HCT116 (cell line): ENCODE measurements at regions not wholly inside any gene's neighbourhood (a gene's known extent, or its start where the extent isn't known, plus 50 kb on each side); places are given as distances from the start of the nearest gene placed in this dataset.

Experiments used
- ATAC-seq: fragments of 200-7000 bp; cut with Tn5 transposase; 2 replicates; pipeline ENCODE4 v1.9.1; 2020; ENCODE audit warnings: mild to moderate bottlenecking, moderate library complexity
- BruUV-seq: library from RNA; stranded (reverse); fragments of 400-500 nt; replicated peaks from 2 replicates; lab custom pipeline; 2021; lab: Mats Ljungman, UMichigan
- CTCF ChIA-PET: fragments of 300-600 bp; sonication (Branson Sonifier 250); formaldehyde crosslinking; loops from one replicate; lab custom pipeline; 2021; ENCODE audit warnings: antibody characterized with exemption; lab: Charles Lee
- POLR2A ChIA-PET: fragments of 300-600, 350-600 bp; sonication (Branson Sonifier 250); formaldehyde crosslinking; loops from one replicate; lab custom pipeline; 2021; ENCODE audit warnings: antibody characterized with exemption; lab: Charles Lee
- RAD21 ChIA-PET, 2 experiments: fragments of 300-600 bp; sonication (Branson Sonifier 250); formaldehyde crosslinking; loops; one replicate each; lab custom pipeline; 2023; ENCODE audit warnings: low total read pairs in 2 of 2; ENCODE audit not compliant: uncharacterized antibody in 2 of 2, unreplicated experiment in 2 of 2, low non-redundant PET in 1 of 2; lab: Charles Lee
- DNase-seq: peaks from one replicate; pipeline ENCODE4 v3.0.0-alpha.2; 2010; ENCODE audit warnings: low read depth, low spot score
- H2AFZ ChIP-seq: fragments of 200-600 bp; shearing (Covaris generic), sonication (generic); 2 replicates; pipeline ENCODE4 v1.6.1; 2017; ENCODE audit warnings: low read depth, mixed run types, mixed read lengths, antibody characterized with exemption, low read length; ENCODE audit not compliant: poor library complexity, severe bottlenecking
- H3K27ac ChIP-seq: 2 replicates; pipeline ENCODE4 v1.5.1; 2012; ENCODE audit warnings: low read depth, low read length
- H3K27me3 ChIP-seq: fragments of 200-600 bp; sonication (generic); 2 replicates; pipeline ENCODE4 v1.6.1; 2016; ENCODE audit warnings: mixed run types, low read length, mixed read lengths; ENCODE audit not compliant: insufficient read depth
- H3K36me3 ChIP-seq, 2 experiments: fragments of 200-500 bp in 1 of 2; fragments of 200-600 bp in 1 of 2; sonication (Bioruptor generic) in 1 of 2; sonication (generic) in 1 of 2; 2 replicates each; pipeline versions ENCODE4 v1.5.1 to v1.6.1; 2014 to 2016; ENCODE audit warnings: low read length in 2 of 2, inconsistent platforms in 1 of 2, mixed read lengths in 1 of 2, mixed run types in 1 of 2; ENCODE audit not compliant: insufficient read depth in 2 of 2, control insufficient read depth in 1 of 2
- H3K4me1 ChIP-seq, 2 experiments: fragments of 200-600 bp in 1 of 2; sonication (generic) in 1 of 2; 2 replicates each; pipeline versions ENCODE4 v1.5.1 to v1.6.1; 2012 to 2017; ENCODE audit warnings: low read length in 2 of 2, inconsistent platforms in 1 of 2, mild to moderate bottlenecking in 1 of 2, mixed read lengths in 1 of 2, mixed run types in 1 of 2, moderate library complexity in 1 of 2; ENCODE audit not compliant: insufficient read depth in 2 of 2, control insufficient read depth in 1 of 2
- H3K4me2 ChIP-seq: fragments of 200-600 bp; sonication (generic); 2 replicates; pipeline ENCODE4 v1.6.1; 2017; ENCODE audit warnings: mixed run types, low read length, mixed read lengths
- H3K4me3 ChIP-seq, 2 experiments: fragments of 200-600 bp in 1 of 2; sonication (generic) in 1 of 2; replicated peaks in 1 of 2; 2 replicates each; pipeline ENCODE4 v1.5.1; 2011 to 2016; ENCODE audit warnings: low read length in 2 of 2, control low read depth in 1 of 2, low read depth in 1 of 2, mild to moderate bottlenecking in 1 of 2, mixed read lengths in 1 of 2, mixed run types in 1 of 2
- H3K79me2 ChIP-seq: fragments of 200-600 bp; sonication (generic); 2 replicates; pipeline ENCODE4 v1.6.1; 2017; ENCODE audit warnings: mild to moderate bottlenecking, mixed run types, low read length, moderate library complexity, mixed read lengths; ENCODE audit not compliant: insufficient read depth
- H3K9ac ChIP-seq: fragments of 200-600 bp; sonication (generic); 2 replicates; pipeline ENCODE4 v1.6.1; 2016; ENCODE audit warnings: low read length, mixed read lengths
- H3K9me2 ChIP-seq: fragments of 200-600 bp; sonication (generic), shearing (Covaris generic); 2 replicates; pipeline ENCODE4 v1.6.1; 2017; ENCODE audit warnings: mixed run types, mild to moderate bottlenecking, moderate library complexity; ENCODE audit not compliant: insufficient read depth
- H3K9me3 ChIP-seq, 2 experiments: fragments of 200-500 bp in 1 of 2; fragments of 200-600 bp in 1 of 2; sonication (Bioruptor generic) in 1 of 2; sonication (generic) in 1 of 2; 2 replicates each; pipeline ENCODE4 v1.6.1; 2014 to 2017; ENCODE audit warnings: low read length in 2 of 2, mixed read lengths in 2 of 2, inconsistent platforms in 1 of 2, low read depth in 1 of 2, mild to moderate bottlenecking in 1 of 2, mixed run types in 1 of 2, moderate library complexity in 1 of 2; ENCODE audit not compliant: control insufficient read depth in 1 of 2, insufficient read depth in 1 of 2
- H4K20me1 ChIP-seq: fragments of 200-600 bp; sonication (generic), shearing (Covaris generic); 2 replicates; pipeline ENCODE4 v1.6.1; 2017; ENCODE audit warnings: mixed run types, mild to moderate bottlenecking, moderate library complexity; ENCODE audit not compliant: insufficient read depth
- CTCF ChIP-seq, 3 experiments: fragments of 200-600 bp in 1 of 3; sonication (generic) in 1 of 3; IDR thresholded peaks in 2 of 3; conservative IDR thresholded peaks in 1 of 3; 2 replicates each; pipeline ENCODE4 v1.5.1; 2012 to 2017; ENCODE audit warnings: low read depth in 2 of 3, low read length in 2 of 3, antibody characterized with exemption in 1 of 3, borderline replicate concordance in 1 of 3, control low read depth in 1 of 3, mild to moderate bottlenecking in 1 of 3, mixed read lengths in 1 of 3, mixed run types in 1 of 3, moderate library complexity in 1 of 3; ENCODE audit not compliant: insufficient read depth in 1 of 3
- EGR1 ChIP-seq: IDR thresholded peaks from 2 replicates; pipeline ENCODE4 v1.6.1; 2012; ENCODE audit warnings: low read depth
- ELF1 ChIP-seq: IDR thresholded peaks from 2 replicates; pipeline ENCODE4 v1.6.1; 2012; ENCODE audit warnings: low read depth, borderline replicate concordance
- EZH2 ChIP-seq: fragments of 200-600 bp; sonication (generic); IDR thresholded peaks from 2 replicates; pipeline ENCODE4 v1.6.1; 2017; ENCODE audit warnings: antibody characterized with exemption, mixed run types
- EZH2phosphoT487 ChIP-seq: fragments of 200-600 bp; IDR thresholded peaks from 2 replicates; pipeline ENCODE4 v1.6.1; 2018; ENCODE audit warnings: antibody characterized with exemption, borderline replicate concordance
- FOSL1 ChIP-seq: IDR thresholded peaks from 2 replicates; pipeline ENCODE4 v1.6.1; 2012; ENCODE audit warnings: low read depth
- POLR2A ChIP-seq: IDR thresholded peaks from 2 replicates; pipeline ENCODE4 v1.7.0; 2011; ENCODE audit warnings: borderline replicate concordance; ENCODE audit not compliant: insufficient read depth, insufficient read length; ENCODE audit errors: extremely low read depth
- POLR2AphosphoS5 ChIP-seq: IDR thresholded peaks from 2 replicates; pipeline ENCODE4 v1.6.1; 2011; ENCODE audit warnings: mild to moderate bottlenecking, low read depth, low read length, moderate library complexity
- REST ChIP-seq: IDR thresholded peaks from 2 replicates; pipeline ENCODE4 v1.6.1; 2012; ENCODE audit warnings: low read depth
- SP1 ChIP-seq: IDR thresholded peaks from 2 replicates; pipeline ENCODE4 v1.6.1; 2012; ENCODE audit warnings: low read depth
- SRF ChIP-seq: IDR thresholded peaks from 2 replicates; pipeline ENCODE4 v1.6.1; 2012; ENCODE audit warnings: low read depth
- YY1 ChIP-seq: IDR thresholded peaks from 2 replicates; pipeline ENCODE4 v1.6.1; 2011; ENCODE audit warnings: low read length, low read depth, moderate library complexity, mild to moderate bottlenecking; ENCODE audit not compliant: insufficient replicate concordance; ENCODE audit errors: extremely low read depth
- intact Hi-C: fragments of 100-400 bp; cut with micrococcal nuclease; formaldehyde crosslinking; loops from 2 replicates; pipeline ENCODE4 v1.10.0; 2022
- TF ChIP-seq, protein P1 (sequence below): IDR thresholded peaks from 2 replicates; pipeline ENCODE4 v1.6.1; 2011; ENCODE audit warnings: mild to moderate bottlenecking, low read length, moderate library complexity; ENCODE audit not compliant: insufficient replicate concordance; ENCODE audit errors: extremely low read depth

DNA sequence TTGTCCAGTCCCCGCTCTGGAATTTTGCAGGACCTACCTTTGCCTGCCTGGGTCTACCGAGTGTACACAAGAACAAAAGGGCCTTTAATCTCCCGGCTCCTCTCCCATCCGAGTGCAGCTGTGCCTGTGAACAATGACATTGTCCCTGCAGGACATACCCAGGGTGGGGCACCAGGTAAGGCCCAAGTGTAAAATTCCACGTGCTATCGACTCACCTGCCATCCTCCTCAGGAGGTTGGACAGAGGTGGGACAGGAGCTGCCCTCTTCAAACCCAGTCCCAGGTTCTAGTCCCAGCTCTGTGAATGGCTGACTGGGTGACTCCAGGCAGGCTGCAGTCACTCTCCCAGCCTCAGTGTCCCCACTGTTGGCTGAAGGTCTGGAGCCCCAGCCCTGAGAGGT, 159.6 kb upstream of the ALDH1B1 start:
- H4K20me1 ChIP-seq = no peaks in the 10 kb centered on the region
- no peaks in the 10 kb centered on the region for H3K79me2 ChIP-seq
- TF ChIP-seq REST (no peak), SP1 (no peak), EZH2 (no peak), EGR1 (no peak), EZH2phosphoT487 (no peak), YY1 (no peak), SRF (no peak), FOSL1 (no peak), ELF1 (no peak), CTCF (IDR thresholded peaks at IDR 0.05 in 2 of 3, conservative IDR thresholded peaks at IDR 0.05 in 1 of 3; ENCODE audit: borderline replicate concordance in 1 of 3, insufficient read depth in 1 of 3, low read depth in 2 of 3, low read length in 2 of 3) (no peak), POLR2A (no peak), POLR2AphosphoS5 (no peak)
- TF ChIP-seq, protein P1, sequence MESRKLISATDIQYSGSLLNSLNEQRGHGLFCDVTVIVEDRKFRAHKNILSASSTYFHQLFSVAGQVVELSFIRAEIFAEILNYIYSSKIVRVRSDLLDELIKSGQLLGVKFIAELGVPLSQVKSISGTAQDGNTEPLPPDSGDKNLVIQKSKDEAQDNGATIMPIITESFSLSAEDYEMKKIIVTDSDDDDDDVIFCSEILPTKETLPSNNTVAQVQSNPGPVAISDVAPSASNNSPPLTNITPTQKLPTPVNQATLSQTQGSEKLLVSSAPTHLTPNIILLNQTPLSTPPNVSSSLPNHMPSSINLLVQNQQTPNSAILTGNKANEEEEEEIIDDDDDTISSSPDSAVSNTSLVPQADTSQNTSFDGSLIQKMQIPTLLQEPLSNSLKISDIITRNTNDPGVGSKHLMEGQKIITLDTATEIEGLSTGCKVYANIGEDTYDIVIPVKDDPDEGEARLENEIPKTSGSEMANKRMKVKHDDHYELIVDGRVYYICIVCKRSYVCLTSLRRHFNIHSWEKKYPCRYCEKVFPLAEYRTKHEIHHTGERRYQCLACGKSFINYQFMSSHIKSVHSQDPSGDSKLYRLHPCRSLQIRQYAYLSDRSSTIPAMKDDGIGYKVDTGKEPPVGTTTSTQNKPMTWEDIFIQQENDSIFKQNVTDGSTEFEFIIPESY = no peak
- TF ChIP-seq, all 23 proteins: peak for 0
- Histone ChIP-seq H3K36me3 (no peaks in the 10 kb centered on the region), H3K9me3 (no peaks in the 10 kb centered on the region), H2AFZ (no peak overlapping the region), H3K4me2 (no peak overlapping the region), H3K27me3 (no peaks in the 10 kb centered on the region), H3K27ac (no peak overlapping the region), H3K4me1 (peaks cover 0 to 6% of the 10 kb centered on the region in 2 experiments; a peak in 1 of 4 replicates), H3K9me2 (no peaks in the 10 kb centered on the region), H3K9ac (no peak overlapping the region), H3K4me3 (no peak overlapping the region)
- DNase-seq (no peak), ATAC-seq (no peak)
- no TSS peak for BruUV-seq
- POLR2A ChIA-PET = no interaction called here
- RAD21 ChIA-PET = no interaction called here
- intact Hi-C loops = no loop called here
- CTCF ChIA-PET = no interaction called here
